ENCODE measurements at regions not wholly inside any gene's neighbourhood (a gene's known extent, or its start where the extent isn't known, plus 50 kb on each side); places are given as distances from the start of the nearest gene placed in this dataset.
A peak's percentile ranks its signal among the peaks of the same experiment; 100 is the strongest.
"Not testable (repeated sequence)": the region's sequence is repeated elsewhere in the genome, so short reads cannot be mapped to it uniquely, and the experiment has no call there.

DNA sequence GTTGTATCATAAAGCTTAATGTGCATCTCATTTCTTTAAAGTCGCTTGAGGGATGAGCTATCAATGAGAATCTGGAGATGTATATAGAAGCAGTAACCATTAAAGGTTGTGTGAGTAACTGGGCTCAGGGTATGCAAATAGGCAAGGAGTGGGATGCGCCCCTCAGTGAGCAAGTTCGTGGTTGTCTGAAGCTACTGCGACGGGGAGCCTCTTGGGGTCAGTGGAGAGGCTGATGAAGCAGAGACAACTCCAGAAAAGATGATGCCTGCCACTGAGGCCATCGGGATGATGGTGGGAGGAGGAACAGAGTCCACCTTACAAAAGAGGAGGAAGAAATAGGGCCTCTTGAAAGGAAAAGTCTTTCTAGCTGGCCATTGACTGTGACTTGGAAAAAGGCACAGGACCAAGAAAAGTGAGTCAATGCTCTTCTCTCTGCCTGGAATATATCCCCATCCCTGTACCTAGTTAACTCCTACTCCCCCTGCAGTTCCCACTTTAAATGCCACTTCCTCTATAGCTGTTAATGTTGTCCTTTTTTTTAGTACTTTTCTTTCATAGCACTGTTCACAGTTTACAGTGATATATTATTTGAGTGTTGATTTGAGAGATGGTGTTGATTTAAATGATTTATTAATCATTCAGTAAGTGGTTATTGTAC is 51.4 kb upstream of the LSM6 start:
- DNase-seq (ENCODE audit: low spot score): no peak

- no peak for DNase-seq (ENCODE audit: low spot score)
Measured at GRCh38 chr4:146123231-146123630, 52.3 kb upstream of the LSM6 start.

DNA sequence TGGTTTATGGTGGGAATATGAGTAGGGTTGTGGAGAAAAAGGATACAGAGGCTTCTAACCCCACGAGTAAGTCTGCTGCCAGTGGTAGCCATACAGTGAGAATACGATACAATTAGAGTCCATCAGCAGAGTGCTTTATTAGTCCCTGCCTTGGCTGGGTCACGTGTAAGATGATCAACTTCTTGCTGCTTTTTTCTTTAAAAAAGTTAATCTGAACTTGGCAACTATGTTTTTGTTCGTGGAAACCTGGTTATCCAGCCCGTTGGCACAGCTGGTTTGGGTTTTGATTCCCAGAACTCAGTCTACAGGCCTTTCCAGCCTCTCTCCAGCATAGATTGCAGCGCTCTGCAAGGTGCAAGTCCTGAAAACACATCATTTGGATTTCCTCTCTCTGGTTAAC is 53.1 kb upstream of the LSM6 start:
- DNase-seq (ENCODE audit: low spot score): no peak

- no peak for DNase-seq (ENCODE audit: low spot score)
Measured at GRCh38 chr4:146121757-146122156, 53.8 kb upstream of the LSM6 start.

DNA sequence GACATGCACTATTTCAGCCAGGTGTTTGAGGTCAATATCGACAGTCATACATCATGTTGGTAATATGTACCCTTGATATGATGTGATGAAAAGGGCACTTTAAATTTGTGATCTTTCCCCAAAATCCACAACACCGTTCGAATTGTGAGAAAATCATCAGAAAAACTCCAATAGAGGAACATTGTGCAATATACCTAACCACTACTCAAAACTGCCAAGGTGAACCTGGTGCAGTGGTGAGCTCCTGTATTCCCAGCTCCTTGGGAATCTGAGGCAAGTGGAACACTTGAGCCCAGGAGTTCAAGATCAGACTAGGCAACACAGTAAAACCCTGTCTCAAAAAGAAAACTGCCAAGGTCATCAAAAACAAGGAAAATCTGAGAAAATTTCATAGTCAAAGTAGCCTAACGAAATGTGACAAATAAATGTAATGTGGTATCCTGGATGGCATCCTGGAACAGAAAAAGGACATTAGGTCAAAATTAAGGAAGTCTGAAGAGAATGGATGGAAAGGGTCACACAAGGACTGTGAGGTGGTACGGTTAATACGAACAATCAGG is 55.6 kb upstream of the LSM6 start:
- DNase-seq (ENCODE audit: low spot score): no peak

GRCh38 chr4:146114066-146114465 is 61.5 kb upstream of the LSM6 start:
- DNase-seq (ENCODE audit: low spot score): no peak

- no peak for DNase-seq (ENCODE audit: low spot score)
Measured at GRCh38 chr4:146113171-146113570, 62.3 kb upstream of the LSM6 start.

GRCh38 chr4:146112389-146112788 is 63.1 kb upstream of the LSM6 start:
- DNase-seq (ENCODE audit: low spot score): no peak

DNA sequence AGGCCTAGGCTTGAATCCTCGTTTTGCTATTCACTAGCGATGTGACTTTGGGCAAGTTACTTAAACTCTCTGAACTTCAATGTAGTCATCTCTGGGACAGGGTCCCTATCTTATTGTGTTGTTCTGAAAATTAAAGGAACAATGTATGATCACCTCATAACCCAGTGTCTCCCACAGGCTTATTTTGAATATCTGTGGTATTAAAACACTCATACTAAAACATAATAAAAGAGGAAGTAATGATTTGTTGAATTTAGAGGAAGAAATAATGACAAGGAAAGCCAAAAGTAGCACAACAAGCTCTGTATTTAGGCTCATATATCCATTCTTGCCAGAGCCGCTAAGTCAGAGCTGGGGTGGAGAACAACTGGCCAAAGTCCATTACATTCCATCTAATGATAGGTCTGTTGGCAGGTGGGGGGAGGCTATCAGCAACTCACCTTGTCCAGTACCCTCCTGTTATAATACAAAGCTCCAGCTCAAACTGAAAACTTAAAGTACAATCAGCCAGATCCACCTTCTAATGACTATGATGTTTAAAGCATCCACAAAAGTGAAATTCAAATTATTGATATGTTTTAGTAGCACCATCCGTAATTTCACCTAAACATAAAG is 64.5 kb upstream of the LSM6 start:
- no peak for DNase-seq (ENCODE audit: low spot score)

GRCh38 chr4:146108756-146109155 is 66.8 kb upstream of the LSM6 start:
- no peak for DNase-seq (ENCODE audit: low spot score)

- DNase-seq (ENCODE audit: low spot score): no peak
Measured at GRCh38 chr4:146107587-146108240, 67.8 kb upstream of the LSM6 start.

DNA sequence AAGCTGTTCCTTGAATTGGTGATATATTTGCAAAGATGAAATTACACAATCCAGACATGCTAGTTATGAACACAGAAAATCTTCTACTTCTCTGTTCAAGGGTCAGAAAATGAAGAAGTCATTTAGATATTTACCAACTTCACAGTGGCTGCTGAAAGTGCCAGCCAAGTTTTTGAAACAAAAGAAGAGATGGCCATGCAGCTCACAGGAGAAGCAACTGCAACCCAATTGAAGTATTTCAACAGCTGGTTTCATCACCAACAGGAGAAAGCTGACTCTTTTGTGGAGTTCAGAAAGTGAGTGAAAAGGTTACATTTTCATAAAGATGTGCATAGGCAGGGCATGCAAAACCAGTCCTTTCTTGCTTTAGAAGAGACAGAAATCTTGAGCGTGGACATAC is 70.1 kb upstream of the LSM6 start:
- no peak for DNase-seq (ENCODE audit: low spot score)

DNA sequence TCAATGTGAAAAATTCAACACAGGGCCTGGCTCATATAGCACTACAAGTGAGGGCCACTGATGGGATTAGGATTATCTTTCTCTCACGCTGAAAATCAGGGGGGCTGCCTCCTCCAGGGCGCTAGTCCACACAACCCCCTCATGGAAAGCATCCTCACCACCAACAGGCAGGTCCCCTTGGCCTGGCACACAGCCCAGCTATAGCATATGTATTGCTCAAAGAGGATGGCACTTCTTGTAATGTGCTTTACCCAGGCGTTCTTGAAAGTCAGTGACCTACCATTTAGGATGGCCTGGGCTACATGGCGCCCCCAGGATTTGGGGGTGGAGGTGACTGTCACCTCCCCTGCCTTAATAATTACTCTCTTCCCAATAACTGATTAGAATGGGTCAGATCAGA is 71.0 kb upstream of the LSM6 start:
- DNase-seq (ENCODE audit: low spot score): no peak

- DNase-seq (ENCODE audit: low spot score): not testable (repeated sequence)
Measured at GRCh38 chr4:146104052-146104451, 71.5 kb upstream of the LSM6 start.

DNA sequence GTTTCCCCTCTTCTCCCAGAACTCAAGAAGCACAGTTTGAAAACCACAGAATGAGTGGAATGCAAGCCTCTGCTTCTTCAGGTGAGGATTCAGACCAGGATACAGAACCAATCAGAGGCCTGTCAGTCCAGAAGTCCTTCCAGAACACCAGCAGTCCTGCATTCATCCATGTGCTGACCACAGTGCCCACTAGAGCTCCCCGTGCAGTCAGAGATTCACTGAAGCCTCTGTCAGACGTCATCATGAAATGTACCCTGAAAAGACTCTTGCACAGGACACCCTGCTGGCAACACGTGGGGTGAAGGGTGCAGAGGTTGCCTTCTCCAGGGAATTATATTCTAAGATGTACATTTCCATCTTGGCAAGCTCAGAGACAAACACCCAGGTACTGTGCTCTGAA is 75.9 kb upstream of the LSM6 start:
- DNase-seq (ENCODE audit: low spot score): no peak

DNA sequence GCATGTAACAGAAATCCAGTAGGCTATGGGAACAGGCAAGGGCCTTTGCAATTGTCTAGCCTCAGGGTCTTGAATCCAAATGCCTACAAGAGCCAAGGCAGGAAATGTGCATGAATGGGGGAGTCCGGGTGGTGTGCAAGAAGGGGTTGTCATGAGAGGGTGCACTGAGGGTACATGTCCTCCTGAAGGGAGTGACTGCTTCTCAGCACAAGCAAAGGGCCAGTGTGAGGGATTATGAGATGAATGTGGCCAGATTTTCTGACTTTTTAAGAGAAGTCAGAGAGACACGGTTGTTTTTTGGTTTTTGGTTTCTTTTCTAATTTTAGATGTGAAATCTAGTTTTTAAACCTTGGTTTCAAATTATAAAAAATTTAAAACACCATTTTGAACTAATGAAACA is 76.5 kb upstream of the LSM6 start:
- no peak for DNase-seq (ENCODE audit: low spot score)

- no peak for DNase-seq (ENCODE audit: low spot score)
Measured at GRCh38 chr4:146098397-146098796, 77.1 kb upstream of the LSM6 start.

- no peak for DNase-seq (ENCODE audit: low spot score)
Measured at GRCh38 chr4:146096371-146096770, 79.1 kb upstream of the LSM6 start.

DNA sequence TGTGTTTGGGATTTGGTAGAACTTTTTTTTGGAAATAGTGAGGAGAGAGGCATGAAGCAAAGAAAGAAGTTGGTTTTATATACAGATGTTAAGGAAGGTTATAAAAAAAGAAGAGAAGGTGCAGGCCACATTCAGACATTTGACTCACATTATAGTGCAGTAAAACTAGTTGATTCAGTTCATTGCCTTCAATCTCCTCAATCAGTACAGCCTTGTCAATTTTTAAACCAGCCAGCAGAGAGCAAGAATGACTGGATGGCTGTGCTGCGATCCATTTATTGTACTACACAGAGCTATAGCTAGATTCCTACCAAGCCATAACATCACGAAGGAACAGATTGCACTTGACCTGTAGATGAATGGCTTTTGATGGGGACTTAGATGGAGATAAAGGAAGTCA is 79.7 kb upstream of the LSM6 start:
- DNase-seq (ENCODE audit: low spot score): no peak

- DNase-seq (ENCODE audit: low spot score): peak; percentile 55
Measured at GRCh38 chr4:146095091-146095690, 80.3 kb upstream of the LSM6 start.

DNA sequence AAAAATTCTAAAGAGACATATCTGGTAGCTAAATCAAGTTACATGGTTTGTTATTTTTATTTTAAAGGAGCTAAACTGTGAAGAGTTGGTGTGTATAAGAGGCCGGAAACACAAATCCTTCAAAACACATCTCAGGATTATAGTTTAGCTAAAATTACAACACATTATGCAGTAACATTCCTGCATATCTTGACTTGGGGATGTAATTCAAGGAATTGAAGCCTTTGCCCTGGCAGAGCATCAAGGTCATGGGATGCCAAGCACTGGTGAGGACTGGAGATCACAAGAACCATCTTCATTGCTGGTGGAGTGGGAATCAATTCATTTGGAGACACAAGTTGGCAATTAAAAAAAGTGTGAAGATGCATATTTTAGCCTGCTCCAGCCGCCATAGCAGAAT is 86.8 kb upstream of the LSM6 start:
- no peak for DNase-seq (ENCODE audit: low spot score)

- no peak for DNase-seq (ENCODE audit: low spot score)
Measured at GRCh38 chr4:146087856-146088255, 87.7 kb upstream of the LSM6 start.

- no peak for DNase-seq (ENCODE audit: low spot score)
Measured at GRCh38 chr4:146076081-146076480, 99.4 kb upstream of the LSM6 start.

Data from RKO (cell line).